CD4-positive, alpha-beta T cell (primary cell): ENCODE measurements at regions not wholly inside any gene's neighbourhood (a gene's known extent, or its start where the extent isn't known, plus 50 kb on each side); places are given as distances from the start of the nearest gene placed in this dataset.

Experiments
- ATAC-seq: fragments of 200-7000 bp; cut with Tn5 transposase; one replicate; pipeline ENCODE4 v1.10.0; 2022; ENCODE audit warnings: mild to moderate bottlenecking; ENCODE audit not compliant: poor library complexity
- CTCF ChIA-PET: fragments of 350-600 bp; sonication (Branson Sonifier 250); formaldehyde crosslinking; loops from one replicate; lab custom pipeline; 2021; ENCODE audit warnings: antibody characterized with exemption, inconsistent platforms; lab: Charles Lee
- POLR2A ChIA-PET: fragments of 350-600 bp; sonication (Branson Sonifier 250); formaldehyde crosslinking; loops from one replicate; lab custom pipeline; 2021; ENCODE audit warnings: antibody characterized with exemption, inconsistent platforms; lab: Charles Lee
- DNase-seq, 14 experiments: peaks; one replicate each; pipeline ENCODE4 v3.0.0-alpha.2; 2013 to 2020; ENCODE audit warnings: mixed read lengths in 2 of 14
- H3K27ac ChIP-seq, 2 donors: one replicate each; pipeline versions ENCODE4 v1.5.1 to v1.7.0; 2013; ENCODE audit warnings: low read length in 2 of 2, low read depth in 1 of 2, mild to moderate bottlenecking in 1 of 2
- H3K27me3 ChIP-seq, 2 experiments: 1 replicate in 1 of 2; 2 replicates in 1 of 2; pipeline versions ENCODE4 v1.6.1 to v1.7.0; 2013; ENCODE audit warnings: low read length in 2 of 2, control low read depth in 1 of 2, mild to moderate bottlenecking in 1 of 2, moderate library complexity in 1 of 2; ENCODE audit not compliant: insufficient read depth in 2 of 2, control insufficient read depth in 1 of 2
- H3K36me3 ChIP-seq: one replicate; pipeline ENCODE4 v1.6.1; 2013; ENCODE audit warnings: low read length, control low read depth; ENCODE audit not compliant: insufficient read depth
- H3K4me1 ChIP-seq: one replicate; pipeline ENCODE4 v1.6.1; 2013; ENCODE audit warnings: low read length, control low read depth; ENCODE audit not compliant: insufficient read depth
- H3K4me3 ChIP-seq: one replicate; pipeline ENCODE4 v1.5.1; 2013; ENCODE audit warnings: mild to moderate bottlenecking, low read length, moderate library complexity
- H3K9me3 ChIP-seq, 2 experiments: 1 replicate in 1 of 2; 2 replicates in 1 of 2; pipeline versions ENCODE4 v1.6.1 to v1.7.0; 2013; ENCODE audit warnings: low read length in 2 of 2, mild to moderate bottlenecking in 2 of 2, control low read depth in 1 of 2, moderate library complexity in 1 of 2; ENCODE audit not compliant: control insufficient read depth in 1 of 2, insufficient read depth in 1 of 2
- H3K27ac Mint-ChIP-seq: one replicate; pipeline ENCODE4 v1.8.0; 2020; ENCODE audit warnings: mixed read lengths
- H3K27me3 Mint-ChIP-seq: one replicate; pipeline ENCODE4 v1.8.0; 2021; ENCODE audit warnings: mixed read lengths
- H3K36me3 Mint-ChIP-seq: one replicate; pipeline ENCODE4 v1.8.0; 2021; ENCODE audit warnings: low read depth, mixed read lengths
- H3K4me1 Mint-ChIP-seq: one replicate; pipeline ENCODE4 v1.8.0; 2021; ENCODE audit warnings: low read depth, mixed read lengths
- H3K4me3 Mint-ChIP-seq: one replicate; pipeline ENCODE4 v1.8.0; 2020; ENCODE audit warnings: mild to moderate bottlenecking, mixed read lengths
- H3K9me3 Mint-ChIP-seq: one replicate; pipeline ENCODE4 v1.8.0; 2020; ENCODE audit warnings: mixed read lengths
- CTCF ChIP-seq: fragments of 200-600 bp; IDR thresholded peaks from one replicate; pipeline ENCODE4 v1.8.0; 2022; ENCODE audit warnings: antibody characterized with exemption, mild to moderate bottlenecking
- intact Hi-C, 2 experiments: fragments of 100-400 bp; cut with DNase I in 1 of 2; cut with micrococcal nuclease in 1 of 2; formaldehyde crosslinking; loops; one replicate each; pipeline versions ENCODE4 v1.15.1 to v1.9.0; 2023 to 2025; cut with DNase I, micrococcal nuclease

GRCh38 chr5:118605761-118606160, 382.6 kb downstream of the DTWD2 start:
- intact Hi-C loops: no loop called here
- no peaks in the 10 kb centered on the region for H3K4me1 Mint-ChIP-seq
- peaks cover 3% of the 10 kb centered on the region for H3K9me3 Mint-ChIP-seq
- H3K27me3 ChIP-seq: no peaks in the 10 kb centered on the region
- no peaks in the 10 kb centered on the region for H3K36me3 ChIP-seq
- ChIA-PET POLR2A (no interaction called here), CTCF (no interaction called here)
- H3K36me3 Mint-ChIP-seq: no peaks in the 10 kb centered on the region
- no peaks in the 10 kb centered on the region for H3K9me3 ChIP-seq
- TF ChIP-seq CTCF: no peak
- no peak overlapping the region for H3K4me3 ChIP-seq
- no peak overlapping the region for H3K4me3 Mint-ChIP-seq
- no peak overlapping the region for H3K27ac ChIP-seq
- DNase-seq (no peak), ATAC-seq (no peak)
- H3K27me3 Mint-ChIP-seq: no peaks in the 10 kb centered on the region
- no peak overlapping the region for H3K27ac Mint-ChIP-seq
- H3K4me1 ChIP-seq: no peaks in the 10 kb centered on the region

- Mint-ChIP-seq H3K27me3 (no peaks in the 10 kb centered on the region), H3K4me1 (no peaks in the 10 kb centered on the region), H3K4me3 (no peak overlapping the region), H3K27ac (no peak overlapping the region), H3K9me3 (peaks cover 3% of the 10 kb centered on the region), H3K36me3 (no peaks in the 10 kb centered on the region)
- intact Hi-C loops: no loop called here
- Histone ChIP-seq H3K27me3 (no peaks in the 10 kb centered on the region), H3K4me3 (no peak overlapping the region), H3K4me1 (no peaks in the 10 kb centered on the region), H3K9me3 (no peaks in the 10 kb centered on the region), H3K27ac (no peak overlapping the region), H3K36me3 (no peaks in the 10 kb centered on the region)
- DNase-seq (no peak), ATAC-seq (no peak)
- no peak for TF ChIP-seq CTCF
- ChIA-PET POLR2A (no interaction called here), CTCF (no interaction called here)
Measured at GRCh38 chr5:118604106-118604505, 384.2 kb downstream of the DTWD2 start.

- Mint-ChIP-seq H3K4me1 (no peaks in the 10 kb centered on the region), H3K27me3 (no peaks in the 10 kb centered on the region), H3K36me3 (no peaks in the 10 kb centered on the region), H3K9me3 (peaks cover 3% of the 10 kb centered on the region), H3K27ac (no peak overlapping the region), H3K4me3 (no peak overlapping the region)
- DNase-seq: no peak
- ChIA-PET POLR2A (no interaction called here), CTCF (no interaction called here)
- no peak for ATAC-seq
- intact Hi-C loops: no loop called here
- no peak for TF ChIP-seq CTCF
- no peaks in the 10 kb centered on the region for H3K36me3 ChIP-seq
- H3K27ac ChIP-seq: no peak overlapping the region
- H3K27me3 ChIP-seq: no peaks in the 10 kb centered on the region
- H3K4me3 ChIP-seq: no peak overlapping the region
- no peaks in the 10 kb centered on the region for H3K9me3 ChIP-seq
- H3K4me1 ChIP-seq: no peaks in the 10 kb centered on the region
Measured at GRCh38 chr5:118603278-118603677, 385.1 kb downstream of the DTWD2 start.
